Astrocyte (in vitro differentiated cells and primary cell): ENCODE measurements at regions not wholly inside any gene's neighbourhood (a gene's known extent, or its start where the extent isn't known, plus 50 kb on each side); places are given as distances from the start of the nearest gene placed in this dataset.

ENCODE experiments used
- DNase-seq: peaks from one replicate; pipeline ENCODE4 v3.0.0-alpha.2; 2010; ENCODE audit warnings: low read depth
- FAIRE-seq: peaks from 2 replicates; lab custom pipeline; 2011; peaks lifted over from hg19 to GRCh38; lab: Jason Lieb, UNC
- H2AFZ ChIP-seq: 2 replicates; pipeline ENCODE4 v1.6.0; 2012; ENCODE audit warnings: low read depth, low read length, inconsistent platforms
- H3K27ac ChIP-seq: 2 replicates; pipeline ENCODE4 v1.5.1; 2011; ENCODE audit warnings: low read depth, low read length, inconsistent platforms
- H3K27me3 ChIP-seq: 2 replicates; pipeline ENCODE4 v1.6.0; 2011; ENCODE audit warnings: low read length, inconsistent platforms; ENCODE audit not compliant: insufficient read depth
- H3K36me3 ChIP-seq: 2 replicates; pipeline ENCODE4 v1.5.1; 2011; ENCODE audit warnings: low read length, inconsistent platforms; ENCODE audit not compliant: insufficient read depth
- H3K4me1 ChIP-seq: 2 replicates; pipeline ENCODE4 v1.5.1; 2011; ENCODE audit warnings: low read length, inconsistent platforms; ENCODE audit not compliant: insufficient read depth
- H3K4me2 ChIP-seq: 2 replicates; pipeline ENCODE4 v1.6.0; 2012; ENCODE audit warnings: low read length, inconsistent platforms
- H3K4me3 ChIP-seq: 2 replicates; pipeline ENCODE4 v1.5.1; 2011; ENCODE audit warnings: low read depth, mild to moderate bottlenecking, low read length, inconsistent platforms; ENCODE audit not compliant: insufficient read depth
- H3K79me2 ChIP-seq: 2 replicates; pipeline ENCODE4 v1.6.0; 2012; ENCODE audit warnings: mild to moderate bottlenecking, low read length, inconsistent platforms; ENCODE audit not compliant: insufficient read depth
- H3K9ac ChIP-seq: 2 replicates; pipeline ENCODE4 v1.6.0; 2012; ENCODE audit warnings: mild to moderate bottlenecking, low read length, inconsistent platforms
- H3K9me3 ChIP-seq: 2 replicates; pipeline ENCODE4 v1.5.1; 2012; ENCODE audit warnings: low read depth, mild to moderate bottlenecking, low read length, inconsistent platforms; ENCODE audit not compliant: insufficient read depth
- H4K20me1 ChIP-seq: 2 replicates; pipeline ENCODE4 v1.6.0; 2012; ENCODE audit warnings: low read length, inconsistent platforms; ENCODE audit not compliant: insufficient read depth
- H3K27ac Mint-ChIP-seq: one replicate; pipeline ENCODE4 v1.8.0; 2021; ENCODE audit warnings: mild to moderate bottlenecking, mixed read lengths; ENCODE audit not compliant: unreplicated experiment
- H3K27me3 Mint-ChIP-seq: one replicate; pipeline ENCODE4 v1.8.0; 2021; ENCODE audit warnings: low read depth, mixed read lengths; ENCODE audit not compliant: unreplicated experiment
- H3K36me3 Mint-ChIP-seq: one replicate; pipeline ENCODE4 v1.8.0; 2021; ENCODE audit warnings: low read depth, mixed read lengths; ENCODE audit not compliant: unreplicated experiment
- H3K4me1 Mint-ChIP-seq: one replicate; pipeline ENCODE4 v1.8.0; 2021; ENCODE audit warnings: low read depth, mixed read lengths; ENCODE audit not compliant: unreplicated experiment
- H3K4me3 Mint-ChIP-seq: one replicate; pipeline ENCODE4 v1.8.0; 2021; ENCODE audit warnings: mild to moderate bottlenecking, moderate library complexity, mixed read lengths; ENCODE audit not compliant: unreplicated experiment
- H3K9me3 Mint-ChIP-seq: one replicate; pipeline ENCODE4 v1.8.0; 2021; ENCODE audit warnings: mild to moderate bottlenecking, mixed read lengths; ENCODE audit not compliant: unreplicated experiment
- EZH2 ChIP-seq: IDR thresholded peaks from 2 replicates; pipeline ENCODE4 v1.6.1; 2012; ENCODE audit warnings: mild to moderate bottlenecking, low read length, inconsistent platforms; ENCODE audit not compliant: insufficient read depth
- TF ChIP-seq, protein P1 (sequence below): IDR thresholded peaks from 2 replicates; pipeline ENCODE4 v1.5.1; 2011; ENCODE audit warnings: low read depth, mild to moderate bottlenecking, inconsistent platforms, low read length, moderate library complexity; ENCODE audit not compliant: insufficient read depth

GRCh38 chr5:169369130-169369529 is 68.2 kb upstream of the SLIT3 start:
- Histone ChIP-seq H3K9me3 (no peaks in the 10 kb centered on the region), H3K36me3 (no peaks in the 10 kb centered on the region), H3K9ac (no peak overlapping the region), H3K4me1 (no peaks in the 10 kb centered on the region), H2AFZ (no peak overlapping the region), H3K4me3 (no peak overlapping the region), H4K20me1 (no peaks in the 10 kb centered on the region), H3K4me2 (no peak overlapping the region), H3K27me3 (no peaks in the 10 kb centered on the region), H3K27ac (no peak overlapping the region), H3K79me2 (no peaks in the 10 kb centered on the region)
- no peak for FAIRE-seq
- Mint-ChIP-seq H3K27me3 (no peaks in the 10 kb centered on the region), H3K9me3 (peaks cover 8% of the 10 kb centered on the region), H3K4me3 (no peak overlapping the region), H3K4me1 (peaks cover 13% of the 10 kb centered on the region), H3K36me3 (peaks cover 2% of the 10 kb centered on the region), H3K27ac (no peak overlapping the region)
- TF ChIP-seq, protein P1, sequence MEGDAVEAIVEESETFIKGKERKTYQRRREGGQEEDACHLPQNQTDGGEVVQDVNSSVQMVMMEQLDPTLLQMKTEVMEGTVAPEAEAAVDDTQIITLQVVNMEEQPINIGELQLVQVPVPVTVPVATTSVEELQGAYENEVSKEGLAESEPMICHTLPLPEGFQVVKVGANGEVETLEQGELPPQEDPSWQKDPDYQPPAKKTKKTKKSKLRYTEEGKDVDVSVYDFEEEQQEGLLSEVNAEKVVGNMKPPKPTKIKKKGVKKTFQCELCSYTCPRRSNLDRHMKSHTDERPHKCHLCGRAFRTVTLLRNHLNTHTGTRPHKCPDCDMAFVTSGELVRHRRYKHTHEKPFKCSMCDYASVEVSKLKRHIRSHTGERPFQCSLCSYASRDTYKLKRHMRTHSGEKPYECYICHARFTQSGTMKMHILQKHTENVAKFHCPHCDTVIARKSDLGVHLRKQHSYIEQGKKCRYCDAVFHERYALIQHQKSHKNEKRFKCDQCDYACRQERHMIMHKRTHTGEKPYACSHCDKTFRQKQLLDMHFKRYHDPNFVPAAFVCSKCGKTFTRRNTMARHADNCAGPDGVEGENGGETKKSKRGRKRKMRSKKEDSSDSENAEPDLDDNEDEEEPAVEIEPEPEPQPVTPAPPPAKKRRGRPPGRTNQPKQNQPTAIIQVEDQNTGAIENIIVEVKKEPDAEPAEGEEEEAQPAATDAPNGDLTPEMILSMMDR, result no peak
- no peak for TF ChIP-seq EZH2
- DNase-seq, result no peak

- Mint-ChIP-seq H3K27me3 (peaks cover under 1% of the 10 kb centered on the region), H3K4me1 (peaks cover 13% of the 10 kb centered on the region), H3K4me3 (no peak overlapping the region), H3K27ac (no peak overlapping the region), H3K36me3 (peaks cover 2% of the 10 kb centered on the region), H3K9me3 (peaks cover 8% of the 10 kb centered on the region)
- H3K4me1 ChIP-seq, result no peaks in the 10 kb centered on the region
- no peak overlapping the region for H3K4me3 ChIP-seq
- no peaks in the 10 kb centered on the region for H4K20me1 ChIP-seq
- no peak overlapping the region for H3K27ac ChIP-seq
- no peaks in the 10 kb centered on the region for H3K79me2 ChIP-seq
- no peak overlapping the region for H2AFZ ChIP-seq
- no peaks in the 10 kb centered on the region for H3K36me3 ChIP-seq
- no peaks in the 10 kb centered on the region for H3K9me3 ChIP-seq
- no peak overlapping the region for H3K9ac ChIP-seq
- no peak overlapping the region for H3K4me2 ChIP-seq
- FAIRE-seq, result no peak
- DNase-seq, result no peak
- H3K27me3 ChIP-seq, result no peaks in the 10 kb centered on the region
- TF ChIP-seq EZH2, result no peak
- TF ChIP-seq, protein P1, result no peak
Measured at GRCh38 chr5:169367861-169368260, 66.9 kb upstream of the SLIT3 start.

GRCh38 chr5:169357291-169357690 is 56.4 kb upstream of the SLIT3 start:
- H3K4me2 ChIP-seq, result no peak overlapping the region
- Mint-ChIP-seq H3K4me1 (peaks cover 14% of the 10 kb centered on the region), H3K4me3 (no peak overlapping the region), H3K27me3 (no peaks in the 10 kb centered on the region), H3K9me3 (no peaks in the 10 kb centered on the region), H3K36me3 (no peaks in the 10 kb centered on the region), H3K27ac (no peak overlapping the region)
- no peak overlapping the region for H3K9ac ChIP-seq
- H2AFZ ChIP-seq, result no peak overlapping the region
- no peak overlapping the region for H3K27ac ChIP-seq
- no peaks in the 10 kb centered on the region for H4K20me1 ChIP-seq
- no peaks in the 10 kb centered on the region for H3K27me3 ChIP-seq
- TF ChIP-seq EZH2, result no peak
- TF ChIP-seq, protein P1, result no peak
- no peak for FAIRE-seq
- H3K4me3 ChIP-seq, result no peak overlapping the region
- peaks cover 8% of the 10 kb centered on the region for H3K4me1 ChIP-seq
- H3K79me2 ChIP-seq, result no peaks in the 10 kb centered on the region
- H3K9me3 ChIP-seq, result no peaks in the 10 kb centered on the region
- H3K36me3 ChIP-seq, result no peaks in the 10 kb centered on the region
- no peak for DNase-seq
